GM19240 (cell line): ENCODE measurements at regions not wholly inside any gene's neighbourhood (a gene's known extent, or its start where the extent isn't known, plus 50 kb on each side); places are given as distances from the start of the nearest gene placed in this dataset.

Experiments used
- DNase-seq: peaks from one replicate; pipeline ENCODE4 v3.0.0; 2011; ENCODE audit warnings: low spot score; ENCODE audit not compliant: insufficient read length

DNA sequence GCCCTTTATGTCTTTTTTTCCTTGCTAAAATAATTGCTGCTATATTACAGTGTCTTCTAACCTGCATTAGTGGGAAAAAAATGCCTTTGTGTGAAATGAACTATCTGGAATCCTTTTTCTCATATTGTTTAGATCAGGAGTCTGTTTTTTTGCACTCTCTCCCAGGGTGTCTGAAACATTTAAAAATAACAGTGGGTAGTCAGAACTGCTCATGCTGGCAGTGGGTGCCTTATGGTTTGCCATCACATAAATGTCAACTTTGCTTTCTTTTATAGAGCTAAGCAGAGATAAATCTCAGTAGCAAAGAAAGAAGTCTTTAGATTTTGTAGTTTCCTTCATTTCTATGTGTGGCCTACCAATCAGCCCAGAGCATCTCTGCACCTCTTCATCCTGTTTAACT is 347.8 kb upstream of the RGMB start:
- no peak for DNase-seq

DNA sequence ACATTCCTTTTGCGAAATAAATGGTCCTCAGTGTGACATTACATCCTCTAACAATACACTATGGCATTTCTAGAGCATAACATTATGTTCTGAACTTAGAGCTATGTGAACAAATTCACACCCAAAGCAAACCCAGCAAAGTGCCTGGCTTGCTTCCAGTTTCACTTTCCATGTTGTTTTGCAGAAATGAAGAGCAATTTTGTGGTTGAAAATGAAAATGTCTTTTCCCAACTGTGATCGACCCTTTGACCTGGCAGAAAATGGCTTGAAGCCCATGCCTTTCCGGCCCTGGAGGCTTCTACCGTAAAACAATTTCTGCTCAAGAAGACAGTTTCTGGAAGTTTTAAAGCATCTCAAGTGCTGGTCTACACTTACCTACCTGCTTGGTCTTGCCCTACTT is 344.7 kb upstream of the RGMB start:
- no peak for DNase-seq

DNA sequence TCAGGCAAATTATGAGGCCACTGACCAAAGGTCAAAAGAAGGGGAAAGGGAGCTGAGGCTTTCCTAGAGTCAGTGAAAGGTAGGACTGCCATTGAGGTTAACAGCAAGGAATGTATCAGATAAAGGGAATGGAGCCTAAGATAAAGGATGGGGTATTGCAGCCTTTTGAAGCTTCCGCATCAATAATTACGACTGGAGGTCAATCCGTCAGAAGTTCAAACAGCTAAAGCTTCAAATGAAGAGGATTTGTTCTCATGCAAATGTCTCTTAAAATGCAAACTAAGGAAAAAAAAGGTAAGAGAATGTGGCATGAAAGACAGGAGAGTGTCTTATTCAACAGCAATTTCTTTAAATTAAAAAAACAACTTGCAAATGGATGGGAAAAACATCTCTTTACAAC is 341.1 kb upstream of the RGMB start:
- no peak for DNase-seq

DNA sequence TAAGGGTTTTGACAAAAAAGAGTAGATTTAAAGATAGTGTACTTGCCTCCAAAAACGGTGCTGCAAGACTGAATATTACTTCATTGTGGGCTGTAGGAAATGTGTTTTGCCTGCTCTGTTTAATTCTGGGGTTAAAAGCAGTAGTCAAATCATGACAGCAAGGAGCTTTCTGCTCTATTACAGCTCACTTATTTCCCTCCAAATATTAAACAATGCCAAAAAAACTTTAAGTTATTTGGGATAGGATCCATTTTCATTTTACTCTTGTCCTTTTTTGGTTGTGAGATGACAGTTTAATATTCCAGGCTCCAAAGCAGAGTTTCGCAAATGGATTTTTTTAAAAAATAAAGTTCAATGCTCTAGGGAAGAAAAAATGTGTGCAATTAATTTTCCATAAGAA is 340.4 kb upstream of the RGMB start:
- no peak for DNase-seq

DNA sequence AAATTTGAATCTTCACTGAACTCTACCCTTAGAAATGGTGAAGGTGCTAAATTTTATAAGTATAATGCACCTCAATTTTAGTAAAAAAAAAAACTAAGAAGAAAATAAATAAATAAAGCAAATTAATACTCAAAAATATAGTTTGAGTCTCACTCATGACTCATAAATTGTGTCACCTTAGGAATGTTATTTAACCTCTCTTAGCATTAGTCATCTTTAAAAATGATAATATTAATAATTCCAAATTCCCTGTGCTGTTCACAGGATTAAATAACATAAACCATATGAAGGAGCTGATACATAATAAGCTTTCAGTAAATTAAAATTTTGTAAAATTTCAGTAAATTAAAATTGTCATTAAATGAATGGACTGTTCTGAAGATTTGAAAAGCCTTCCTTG is 339.8 kb upstream of the RGMB start:
- DNase-seq: no peak

DNA sequence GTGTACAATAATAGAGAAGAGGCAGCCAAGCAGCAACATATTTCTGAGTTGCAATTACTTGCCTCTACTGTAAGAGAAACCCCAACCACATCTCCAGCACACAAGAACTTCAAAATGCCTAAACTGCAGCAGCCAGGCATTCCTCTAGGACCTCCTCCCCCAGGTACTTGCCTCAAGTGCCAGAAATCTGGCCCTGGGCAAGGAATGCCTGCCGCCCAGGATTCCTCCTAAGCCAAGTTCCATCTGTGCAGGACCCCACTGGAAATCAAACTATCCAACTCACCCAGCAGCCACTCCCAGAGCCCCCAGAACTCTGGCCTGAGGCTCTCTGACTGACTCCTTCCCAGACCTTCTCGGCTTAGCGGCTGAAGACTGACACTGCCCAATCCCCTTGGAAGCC is 336.8 kb upstream of the RGMB start:
- DNase-seq: no peak

DNA sequence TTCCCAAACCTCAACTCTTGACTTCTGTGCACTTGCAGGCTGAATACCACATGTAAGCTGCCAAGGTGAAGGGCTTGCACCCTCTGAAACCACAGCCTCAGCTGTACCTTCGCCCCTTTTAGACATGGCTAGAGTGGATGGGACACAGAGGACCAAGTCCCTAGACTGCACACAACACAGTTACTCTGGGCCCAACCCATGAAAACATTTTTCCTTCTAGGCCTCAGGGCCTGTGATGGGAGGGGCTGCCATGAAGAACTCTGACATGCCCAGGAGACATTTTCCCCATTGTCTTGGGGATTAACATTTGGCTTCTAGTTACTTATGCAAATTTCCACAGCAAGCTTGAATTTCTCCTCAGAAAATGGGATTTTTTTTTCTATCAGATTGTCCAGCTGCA is 331.0 kb upstream of the RGMB start:
- no peak for DNase-seq

DNA sequence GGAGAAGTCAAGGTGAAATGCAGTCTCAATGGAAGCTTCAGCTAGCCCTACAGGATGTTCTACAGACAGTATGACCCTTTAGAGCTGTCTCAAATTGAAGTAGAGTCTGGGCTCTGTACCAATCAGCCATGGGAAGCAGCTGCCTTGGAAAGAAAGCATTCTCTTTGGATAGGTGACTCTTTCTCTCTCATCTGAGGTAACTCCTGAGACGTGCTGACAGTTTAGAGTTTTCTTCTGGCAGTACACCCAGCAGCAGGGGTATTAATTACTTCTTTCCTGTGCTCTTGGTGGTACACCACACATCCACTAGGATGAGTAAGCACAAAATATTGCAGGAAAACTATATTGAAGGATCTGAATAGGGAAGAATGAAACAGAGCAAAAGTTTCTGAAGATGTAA is 329.6 kb upstream of the RGMB start:
- no peak for DNase-seq

DNA sequence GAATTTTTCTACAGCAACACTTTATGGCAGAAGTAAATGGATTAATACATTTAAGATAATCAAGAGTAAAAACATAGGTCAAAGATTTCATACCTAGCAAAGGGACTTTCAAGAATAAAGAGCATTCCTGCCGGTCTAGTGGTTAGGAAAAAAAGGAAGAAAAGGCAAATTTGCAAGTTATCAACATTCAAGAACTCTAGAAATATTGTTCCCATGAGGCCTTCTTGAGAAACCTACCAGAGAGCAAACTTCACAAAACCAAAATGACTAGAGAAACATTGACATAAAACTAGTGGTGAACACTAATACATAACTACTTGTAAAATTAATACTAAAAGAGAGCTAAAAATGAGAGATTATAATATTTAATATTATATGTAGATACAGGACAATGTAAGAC is 320.2 kb upstream of the RGMB start:
- DNase-seq: no peak

DNA sequence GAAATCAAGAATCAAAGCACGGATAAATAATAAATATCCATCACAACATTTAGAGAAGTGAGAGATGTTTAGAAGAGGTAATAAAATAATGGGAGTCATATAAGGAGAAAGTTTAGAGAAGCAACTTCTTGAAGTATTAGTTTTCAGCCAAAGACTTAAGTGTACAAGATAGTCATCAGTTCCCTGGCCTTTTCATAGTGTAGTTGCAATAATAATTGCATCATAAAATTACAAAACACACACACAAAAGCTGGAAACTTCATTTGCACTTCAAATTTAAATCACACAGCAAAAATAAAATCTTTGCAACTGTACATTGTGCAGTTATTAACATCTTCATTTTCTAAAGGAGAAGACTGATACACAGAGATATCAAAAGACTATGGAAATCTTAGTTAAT is 319.1 kb upstream of the RGMB start:
- no peak for DNase-seq

DNA sequence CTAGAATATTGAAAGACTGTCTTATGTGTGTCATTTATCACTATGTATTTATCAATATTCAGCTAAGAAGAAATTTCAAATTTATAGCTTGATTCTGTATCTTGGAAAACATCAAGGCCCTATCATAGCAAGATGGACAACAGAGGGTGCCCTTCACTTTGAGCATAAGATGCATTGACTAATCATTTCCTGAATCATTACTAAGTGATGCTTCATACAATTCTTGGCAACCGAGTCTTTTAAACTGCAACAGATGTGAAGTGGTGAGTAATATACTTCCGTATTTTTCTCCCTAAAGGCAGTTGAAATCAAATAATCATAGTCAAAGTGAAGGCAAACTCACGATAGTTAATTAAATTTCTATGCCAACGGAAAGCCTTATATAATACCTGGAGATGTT is 318.6 kb upstream of the RGMB start:
- DNase-seq: no peak

DNA sequence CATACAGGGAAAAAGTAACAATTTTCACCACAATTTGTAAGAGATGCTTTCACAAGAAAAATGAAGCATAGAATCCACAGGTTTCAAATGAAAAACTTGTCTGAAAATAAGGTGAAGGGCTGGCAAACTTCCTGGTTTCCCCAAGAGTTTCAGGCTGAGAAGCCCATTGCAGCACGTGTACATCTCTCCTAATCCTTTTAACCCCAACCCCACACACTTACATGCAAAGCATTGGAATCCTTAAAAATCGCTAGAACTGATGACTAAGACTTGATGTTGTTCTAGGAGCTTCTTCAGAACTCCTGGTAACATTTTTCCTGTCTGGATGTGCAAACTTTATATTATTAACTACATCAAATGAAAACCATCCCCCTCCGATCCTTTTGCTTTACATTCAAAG is 317.8 kb upstream of the RGMB start:
- no peak for DNase-seq

DNA sequence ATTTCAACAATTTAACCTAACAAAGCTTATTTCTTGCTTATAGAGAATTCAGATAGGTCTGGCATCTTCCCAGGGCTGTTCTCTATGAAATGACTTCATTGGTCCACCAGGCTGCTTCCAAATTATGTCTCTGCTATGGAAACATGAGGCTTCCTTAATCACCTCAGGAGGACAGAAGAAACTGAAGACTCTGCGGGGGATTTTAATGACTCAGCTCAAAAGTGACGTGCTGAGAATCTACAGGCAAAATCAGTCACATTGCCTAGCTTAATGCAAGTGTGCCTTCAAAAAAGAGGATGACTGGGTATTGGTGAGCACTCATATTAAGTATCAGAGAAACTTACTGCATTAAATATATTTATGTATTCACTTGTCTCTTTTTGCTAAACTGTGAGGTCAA is 315.5 kb upstream of the RGMB start:
- DNase-seq: no peak

DNA sequence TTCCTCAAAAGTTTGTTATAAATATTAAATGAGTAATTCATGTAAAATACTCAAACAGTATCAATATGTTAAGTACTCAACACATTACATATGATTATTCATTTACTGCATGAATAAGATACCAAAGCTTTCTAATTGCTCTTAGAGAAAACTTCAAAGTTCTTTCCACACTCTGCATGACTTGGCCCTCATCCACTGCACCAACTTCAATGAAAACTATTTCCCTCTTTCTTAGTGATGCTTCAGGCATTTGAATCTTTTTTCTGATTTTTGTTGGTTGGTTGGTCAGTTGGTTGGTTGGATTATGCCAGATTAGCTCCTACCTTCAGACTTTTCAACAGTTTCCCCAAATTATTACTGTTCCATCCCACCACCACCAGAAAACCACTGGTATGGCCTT is 314.7 kb upstream of the RGMB start:
- no peak for DNase-seq

DNA sequence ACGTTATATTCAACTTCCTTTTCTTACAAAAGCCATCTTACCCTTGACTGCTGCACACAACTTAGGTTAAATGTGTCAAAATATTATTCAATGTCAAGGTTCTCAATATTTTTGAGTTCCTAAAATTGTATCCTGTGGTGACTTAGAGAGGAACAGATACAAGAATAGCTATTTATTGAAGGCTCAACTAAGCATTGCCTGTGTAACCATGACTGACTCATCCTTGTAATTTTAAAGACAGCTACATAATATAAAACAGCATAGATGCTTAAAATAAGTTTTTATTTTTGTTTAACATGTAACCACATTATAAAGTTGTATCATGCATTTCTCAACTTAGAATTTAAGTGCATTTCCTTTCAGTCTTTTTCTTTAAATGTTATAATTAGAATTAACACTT is 312.9 kb upstream of the RGMB start:
- no peak for DNase-seq

DNA sequence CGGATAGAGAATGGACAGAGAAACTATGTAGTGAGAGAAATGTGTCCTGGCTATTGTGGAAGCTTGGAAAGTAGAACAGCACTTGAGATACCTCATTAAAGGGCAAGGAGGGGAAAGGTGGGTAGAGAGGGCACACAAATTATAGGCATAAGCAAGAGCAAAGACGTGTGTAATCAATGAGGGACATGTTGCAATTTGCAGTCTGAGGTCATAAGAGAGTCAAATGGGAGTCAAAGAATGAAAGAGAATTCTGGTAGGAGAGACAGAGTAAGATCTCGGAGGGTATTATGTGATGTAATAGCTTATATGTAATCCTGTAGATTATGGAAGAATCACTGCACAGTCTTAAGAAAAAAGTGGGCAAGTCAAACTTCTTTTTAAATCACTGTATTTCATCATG is 312.0 kb upstream of the RGMB start:
- DNase-seq: no peak

DNA sequence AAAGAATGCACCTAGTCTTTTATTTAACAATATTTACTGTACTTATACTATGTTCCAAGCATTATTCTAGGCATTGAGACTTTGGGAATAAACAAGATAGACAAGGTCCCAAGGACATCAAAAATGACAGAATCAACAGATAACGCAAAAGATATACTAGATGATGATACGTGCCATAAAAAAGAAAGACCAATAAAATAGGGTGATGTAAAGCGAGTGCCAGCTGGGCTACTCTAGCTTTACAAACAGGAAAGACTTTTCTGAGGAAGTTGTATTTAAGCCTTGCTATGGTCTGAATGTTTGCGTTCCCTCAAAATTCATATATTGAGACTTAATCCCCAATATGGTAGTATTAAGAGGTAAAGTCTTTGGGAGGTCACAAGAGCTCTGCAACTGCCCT is 310.2 kb upstream of the RGMB start:
- no peak for DNase-seq

DNA sequence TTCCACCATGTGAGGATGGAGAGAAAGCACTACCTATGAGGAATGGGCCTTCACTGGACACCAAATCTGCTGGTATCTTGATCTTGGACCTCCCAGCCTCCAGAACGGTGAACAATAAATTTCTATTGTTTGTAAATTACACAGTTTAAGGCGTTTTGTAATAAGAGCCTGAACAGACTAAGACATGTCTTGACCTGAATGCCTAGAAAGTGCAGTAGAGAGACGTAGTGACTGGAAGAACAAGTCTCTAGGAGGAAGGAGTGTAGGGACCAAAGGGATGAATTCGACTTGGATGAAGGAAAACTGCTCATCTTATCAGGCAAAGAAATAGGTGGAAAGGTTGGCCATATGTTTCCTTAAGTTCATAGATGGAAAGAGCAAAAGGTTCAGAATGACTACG is 309.8 kb upstream of the RGMB start:
- no peak for DNase-seq

DNA sequence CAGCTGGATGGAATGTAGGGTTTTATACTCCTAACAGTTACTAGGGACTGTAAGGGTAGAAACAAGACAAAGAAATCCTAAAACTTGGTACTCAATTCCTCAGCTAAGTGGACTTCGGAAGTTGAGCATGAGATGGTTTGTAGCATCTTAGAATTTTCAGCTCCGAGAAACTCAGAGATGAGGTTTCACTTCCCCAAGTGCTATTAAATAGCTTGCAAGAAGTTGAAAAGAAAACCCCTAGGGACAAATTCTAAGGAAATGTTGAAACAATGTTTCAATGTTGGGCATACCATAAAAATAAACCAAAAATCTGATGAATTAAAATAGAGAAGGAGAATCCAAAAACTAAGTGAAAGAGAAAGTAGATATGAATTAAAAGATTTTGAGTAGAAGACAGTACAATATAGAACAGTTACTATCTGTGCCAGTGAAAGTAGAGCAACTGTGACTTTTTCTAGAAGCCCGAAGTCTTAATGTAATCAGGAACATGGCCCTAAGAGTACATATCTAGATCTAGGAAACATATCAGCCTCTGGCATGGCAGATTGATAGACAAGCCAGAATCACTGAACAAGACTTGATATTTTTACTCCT is 308.6 kb upstream of the RGMB start:
- no peak for DNase-seq

DNA sequence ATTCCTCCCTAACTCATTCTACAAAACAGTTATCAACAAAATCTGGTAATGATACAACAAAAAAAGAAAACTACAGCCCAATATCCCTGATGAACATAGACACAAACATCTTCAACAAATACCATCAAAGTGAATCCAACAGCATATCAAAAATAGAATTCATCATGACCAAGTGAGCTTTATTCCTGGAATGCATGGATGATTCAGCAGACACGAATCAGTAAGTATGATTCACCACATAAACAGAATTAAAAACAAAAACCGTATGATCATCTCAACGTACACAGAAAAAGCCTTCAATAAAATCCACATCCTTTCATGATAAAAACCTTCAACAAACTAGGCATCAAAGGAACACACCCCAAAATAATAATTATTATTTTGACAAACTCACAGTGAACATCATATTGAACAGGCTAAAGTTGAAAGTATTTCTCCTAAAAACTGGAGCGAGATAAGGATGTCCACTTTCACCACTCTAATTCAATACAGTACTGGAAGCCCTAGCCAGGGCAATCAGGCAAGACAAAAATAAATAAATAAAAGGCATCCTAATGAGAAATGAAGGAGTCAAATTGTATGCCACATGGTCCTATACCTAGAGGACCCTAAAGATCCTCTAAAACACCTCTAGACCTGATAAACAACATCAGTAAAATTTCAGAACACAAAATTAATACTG is 305.1 kb upstream of the RGMB start:
- no peak for DNase-seq

DNA sequence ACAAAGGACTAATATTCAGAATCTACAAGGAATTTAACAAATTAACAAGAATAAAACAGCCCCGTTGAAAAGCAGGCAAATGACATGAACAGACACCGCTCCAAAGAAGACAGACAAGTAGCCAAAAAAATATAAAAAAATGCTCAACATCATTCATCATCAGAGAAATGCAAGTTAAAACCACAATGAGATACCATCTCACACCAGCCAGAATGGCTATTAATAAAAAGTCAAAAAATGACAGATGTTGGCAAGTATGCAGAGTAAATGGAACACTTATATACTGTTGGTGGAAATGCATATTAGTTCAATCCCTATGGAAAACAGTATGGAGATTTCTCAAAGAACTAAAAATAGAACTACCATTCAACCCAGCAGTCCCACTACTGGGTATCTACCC is 302.7 kb upstream of the RGMB start:
- DNase-seq: no peak

DNA sequence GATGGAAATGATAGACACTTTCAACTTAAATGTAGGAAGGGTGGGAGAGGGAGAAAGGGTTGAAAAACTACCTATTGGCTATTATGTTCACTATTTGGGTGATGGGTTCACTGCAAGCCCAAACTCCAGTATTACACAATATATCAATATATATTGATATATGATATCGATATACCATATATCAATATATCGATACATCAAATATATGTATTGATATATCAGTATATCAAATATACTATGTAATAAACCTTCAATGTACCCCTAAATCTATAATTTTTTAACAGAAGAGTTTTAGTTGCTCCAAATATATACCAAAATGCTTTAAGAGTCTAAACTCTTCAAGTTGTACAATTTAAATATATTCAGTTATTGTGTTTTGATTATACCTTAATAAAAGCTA is 302.0 kb upstream of the RGMB start:
- DNase-seq: no peak

DNA sequence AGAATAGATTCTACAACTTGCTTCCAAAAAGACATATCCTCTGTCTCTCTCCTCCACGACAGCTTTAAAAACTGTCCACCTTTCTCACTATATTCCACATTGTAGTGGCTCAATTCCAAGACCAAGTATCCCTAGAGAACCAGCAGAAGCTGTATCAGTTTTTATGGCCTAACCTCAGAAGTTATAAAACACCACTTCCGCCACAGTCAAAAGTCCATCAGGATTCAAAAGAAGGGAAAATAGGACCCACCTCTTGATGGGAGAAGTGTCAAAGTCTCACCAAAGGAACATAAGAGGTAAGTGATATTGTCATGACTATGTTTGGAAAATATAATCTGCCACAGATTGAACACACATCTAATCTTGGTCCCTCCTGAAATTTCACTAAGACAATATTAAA is 299.2 kb upstream of the RGMB start:
- no peak for DNase-seq

DNA sequence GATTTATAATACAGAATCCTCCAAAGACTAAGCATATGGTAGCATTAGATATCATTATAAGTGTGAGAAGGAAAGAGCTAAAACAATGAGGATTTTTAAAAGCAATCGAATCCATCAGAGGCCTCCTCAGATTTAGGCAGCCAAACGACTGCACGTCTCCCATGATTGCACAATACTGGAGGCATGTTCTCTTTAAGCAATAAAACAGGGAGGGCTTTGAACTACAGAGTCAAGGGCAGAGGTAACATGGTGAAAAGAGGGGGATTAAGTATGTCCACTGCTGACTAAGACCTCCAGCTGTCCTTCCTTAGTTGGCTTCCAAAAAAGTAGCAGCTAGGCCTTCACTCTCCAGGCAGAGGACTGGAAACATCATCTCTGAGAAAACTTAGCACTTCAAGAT is 298.7 kb upstream of the RGMB start:
- DNase-seq: no peak
